ENCODE measurements at regions not wholly inside any gene's neighbourhood (a gene's known extent, or its start where the extent isn't known, plus 50 kb on each side); places are given as distances from the start of the nearest gene placed in this dataset.

DNA sequence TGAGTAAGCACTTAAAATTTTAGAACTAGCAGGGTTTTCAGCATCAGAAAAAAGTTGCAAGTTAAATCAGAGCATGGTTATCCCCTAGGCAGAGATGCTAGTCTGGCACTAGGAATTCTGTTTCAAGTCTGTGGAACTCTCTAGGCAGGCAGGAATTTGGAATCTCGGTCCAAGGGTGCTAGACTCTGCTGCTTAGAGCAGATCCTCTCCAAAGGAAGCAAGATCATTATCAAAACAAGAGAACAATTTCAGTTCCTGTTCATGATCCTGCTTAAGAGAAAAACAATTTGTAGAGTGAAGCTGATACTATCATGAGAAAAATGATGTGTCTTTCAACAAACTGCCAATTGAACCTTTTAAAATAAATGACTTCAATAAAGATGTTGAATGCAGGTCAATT is 420.7 kb downstream of the KIF4B start:
- no peaks in the 10 kb centered on the region for H3K27me3 ChIP-seq (ENCODE audit: control insufficient read depth in 2 of 2, insufficient read depth in 2 of 2, low read length in 2 of 2)
- no peaks in the 10 kb centered on the region for H3K4me1 ChIP-seq (replicated peaks in 1 of 2; ENCODE audit: control insufficient read depth in 2 of 2, insufficient read depth in 2 of 2, low read length in 2 of 2)
- H3K4me2 ChIP-seq (ENCODE audit: insufficient read depth, low read length): no peak overlapping the region
- no peak overlapping the region for H3K27ac ChIP-seq (ENCODE audit: extremely low read depth, low read depth, low read length)
- ATAC-seq (no peak), DNase-seq (ENCODE audit: extremely low read depth in 1 of 4, low spot score in 3 of 4) (no peak), FAIRE-seq (no peak)
- no peaks in the 10 kb centered on the region for H4K20me1 ChIP-seq (replicated peaks; ENCODE audit: control insufficient read depth, insufficient read depth, low read length)
- WGBS (ENCODE audit: insufficient coverage, low coverage, missing lambda C conversion rate): 0% methylated on average over 1 of the region's 1 CpG
- no peak overlapping the region for H2AFZ ChIP-seq (ENCODE audit: low read depth, low read length)
- intact Hi-C loops (cut with micrococcal nuclease) (no loop called here), in situ Hi-C loops (cut with MboI) (loop anchor here (5.0 kb wide), 1 partner anchor 58 kb away; no protein-coding TSS in a partner anchor)
- no peak overlapping the region for H3K9ac ChIP-seq (ENCODE audit: insufficient read depth in 1 of 2, low read depth in 2 of 2, low read length in 2 of 2)
- no peak for TF ChIP-seq EP300 (IDR thresholded peaks at IDR 0.05; ENCODE audit: low read length)
- no peak for TF ChIP-seq HSF4 (CRISPR knock-in tag; IDR thresholded peaks at IDR 0.05; ENCODE audit: borderline replicate concordance)
- no peak for TF ChIP-seq ZNF561 (CRISPR knock-in tag; conservative IDR thresholded peaks at IDR 0.05)
- no peak for TF ChIP-seq ZNF551 (CRISPR knock-in tag; IDR thresholded peaks at IDR 0.05)
- TF ChIP-seq, protein P1, sequence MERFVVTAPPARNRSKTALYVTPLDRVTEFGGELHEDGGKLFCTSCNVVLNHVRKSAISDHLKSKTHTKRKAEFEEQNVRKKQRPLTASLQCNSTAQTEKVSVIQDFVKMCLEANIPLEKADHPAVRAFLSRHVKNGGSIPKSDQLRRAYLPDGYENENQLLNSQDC (CRISPR knock-in tag; IDR thresholded peaks at IDR 0.05): no peak
- no peak for TF ChIP-seq CREBBP (IDR thresholded peaks at IDR 0.05; ENCODE audit: low read depth, low read length)
- no peak for TF ChIP-seq EWSR1 (IDR thresholded peaks at IDR 0.05; ENCODE audit: borderline replicate concordance, low read depth, partially characterized antibody)
- no peak for TF ChIP-seq ZNF699 (CRISPR knock-in tag; IDR thresholded peaks at IDR 0.05; ENCODE audit: insufficient replicate concordance)
- no peak for TF ChIP-seq BACH1 (tag; IDR thresholded peaks at IDR 0.05)
- TF ChIP-seq, protein P2, sequence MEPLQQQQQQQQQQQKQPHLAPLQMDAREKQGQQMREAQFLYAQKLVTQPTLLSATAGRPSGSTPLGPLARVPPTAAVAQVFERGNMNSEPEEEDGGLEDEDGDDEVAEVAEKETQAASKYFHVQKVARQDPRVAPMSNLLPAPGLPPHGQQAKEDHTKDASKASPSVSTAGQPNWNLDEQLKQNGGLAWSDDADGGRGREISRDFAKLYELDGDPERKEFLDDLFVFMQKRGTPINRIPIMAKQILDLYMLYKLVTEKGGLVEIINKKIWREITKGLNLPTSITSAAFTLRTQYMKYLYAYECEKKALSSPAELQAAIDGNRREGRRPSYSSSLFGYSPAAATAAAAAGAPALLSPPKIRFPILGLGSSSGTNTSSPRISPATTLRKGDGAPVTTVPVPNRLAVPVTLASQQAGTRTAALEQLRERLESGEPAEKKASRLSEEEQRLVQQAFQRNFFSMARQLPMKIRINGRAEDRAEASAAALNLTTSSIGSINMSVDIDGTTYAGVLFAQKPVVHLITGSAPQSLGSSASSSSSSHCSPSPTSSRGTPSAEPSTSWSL (CRISPR knock-in tag; IDR thresholded peaks at IDR 0.05; ENCODE audit: borderline replicate concordance): no peak
- no peak for TF ChIP-seq ETV5 (CRISPR knock-in tag; IDR thresholded peaks at IDR 0.05; ENCODE audit: low read depth)
- TF ChIP-seq, protein P3, sequence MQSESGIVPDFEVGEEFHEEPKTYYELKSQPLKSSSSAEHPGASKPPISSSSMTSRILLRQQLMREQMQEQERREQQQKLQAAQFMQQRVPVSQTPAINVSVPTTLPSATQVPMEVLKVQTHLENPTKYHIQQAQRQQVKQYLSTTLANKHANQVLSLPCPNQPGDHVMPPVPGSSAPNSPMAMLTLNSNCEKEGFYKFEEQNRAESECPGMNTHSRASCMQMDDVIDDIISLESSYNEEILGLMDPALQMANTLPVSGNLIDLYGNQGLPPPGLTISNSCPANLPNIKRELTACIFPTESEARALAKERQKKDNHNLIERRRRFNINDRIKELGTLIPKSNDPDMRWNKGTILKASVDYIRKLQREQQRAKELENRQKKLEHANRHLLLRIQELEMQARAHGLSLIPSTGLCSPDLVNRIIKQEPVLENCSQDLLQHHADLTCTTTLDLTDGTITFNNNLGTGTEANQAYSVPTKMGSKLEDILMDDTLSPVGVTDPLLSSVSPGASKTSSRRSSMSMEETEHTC (IDR thresholded peaks at IDR 0.05): no peak
- no peak for TF ChIP-seq PHTF2 (CRISPR knock-in tag; IDR thresholded peaks at IDR 0.05)
- no peak for TF ChIP-seq CTBP1 (IDR thresholded peaks at IDR 0.05; ENCODE audit: borderline replicate concordance)
- no peak for TF ChIP-seq ILF3 (IDR thresholded peaks at IDR 0.05; ENCODE audit: borderline replicate concordance)
- TF ChIP-seq CEBPG (CRISPR knock-in tag; IDR thresholded peaks at IDR 0.05): no peak
- TF ChIP-seq CEBPG (tag; conservative IDR thresholded peaks at IDR 0.05 in 1 of 2, IDR thresholded peaks at IDR 0.05 in 1 of 2): no peak
- TF ChIP-seq, protein P4, sequence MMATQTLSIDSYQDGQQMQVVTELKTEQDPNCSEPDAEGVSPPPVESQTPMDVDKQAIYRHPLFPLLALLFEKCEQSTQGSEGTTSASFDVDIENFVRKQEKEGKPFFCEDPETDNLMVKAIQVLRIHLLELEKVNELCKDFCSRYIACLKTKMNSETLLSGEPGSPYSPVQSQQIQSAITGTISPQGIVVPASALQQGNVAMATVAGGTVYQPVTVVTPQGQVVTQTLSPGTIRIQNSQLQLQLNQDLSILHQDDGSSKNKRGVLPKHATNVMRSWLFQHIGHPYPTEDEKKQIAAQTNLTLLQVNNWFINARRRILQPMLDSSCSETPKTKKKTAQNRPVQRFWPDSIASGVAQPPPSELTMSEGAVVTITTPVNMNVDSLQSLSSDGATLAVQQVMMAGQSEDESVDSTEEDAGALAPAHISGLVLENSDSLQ (IDR thresholded peaks at IDR 0.05): no peak
- TF ChIP-seq, protein P5, sequence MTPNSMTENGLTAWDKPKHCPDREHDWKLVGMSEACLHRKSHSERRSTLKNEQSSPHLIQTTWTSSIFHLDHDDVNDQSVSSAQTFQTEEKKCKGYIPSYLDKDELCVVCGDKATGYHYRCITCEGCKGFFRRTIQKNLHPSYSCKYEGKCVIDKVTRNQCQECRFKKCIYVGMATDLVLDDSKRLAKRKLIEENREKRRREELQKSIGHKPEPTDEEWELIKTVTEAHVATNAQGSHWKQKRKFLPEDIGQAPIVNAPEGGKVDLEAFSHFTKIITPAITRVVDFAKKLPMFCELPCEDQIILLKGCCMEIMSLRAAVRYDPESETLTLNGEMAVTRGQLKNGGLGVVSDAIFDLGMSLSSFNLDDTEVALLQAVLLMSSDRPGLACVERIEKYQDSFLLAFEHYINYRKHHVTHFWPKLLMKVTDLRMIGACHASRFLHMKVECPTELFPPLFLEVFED (CRISPR knock-in tag; conservative IDR thresholded peaks at IDR 0.05): no peak
- H3K9me3 ChIP-seq (replicated peaks; ENCODE audit: control insufficient read depth, insufficient read depth, low read depth, low read length): no peaks in the 10 kb centered on the region
- H3K79me2 ChIP-seq (ENCODE audit: control insufficient read depth, insufficient read depth, low read length): no peaks in the 10 kb centered on the region
- H3K4me3 ChIP-seq: no peak overlapping the region
- ChIA-PET POLR2A (no interaction called here), CTCF (ENCODE audit: low intra/inter-chr PET ratio) (no interaction called here)
- H3K9me1 ChIP-seq (ENCODE audit: control insufficient read depth, insufficient read depth, low read length): no peaks in the 10 kb centered on the region
- H3K36me3 ChIP-seq (ENCODE audit: control insufficient read depth, insufficient read depth, low read length): no peaks in the 10 kb centered on the region
- BruUV-seq (replicated peaks): no TSS peak
